ENCODE measurements at regions not wholly inside any gene's neighbourhood (a gene's known extent, or its start where the extent isn't known, plus 50 kb on each side); places are given as distances from the start of the nearest gene placed in this dataset.

GRCh38 chr2:18067588-18068384 is 189.3 kb downstream of the KCNS3 start:
- Histone ChIP-seq H3K36me3 (ENCODE audit: control insufficient read depth, insufficient read depth, low read length) (no peaks in the 10 kb centered on the region), H3K27me3 (ENCODE audit: control insufficient read depth, insufficient read depth, low read length) (no peaks in the 10 kb centered on the region), H3K4me3 (replicated peaks in 1 of 4; ENCODE audit: control extremely low read depth in 1 of 4, insufficient read depth in 1 of 4, low read depth in 3 of 4, low read length in 4 of 4) (no peak overlapping the region), H3K9me3 (ENCODE audit: control insufficient read depth, insufficient read depth, low read depth, low read length) (no peaks in the 10 kb centered on the region), H3K79me2 (ENCODE audit: control insufficient read depth, insufficient read depth, low read length) (no peaks in the 10 kb centered on the region), H3K27ac (ENCODE audit: insufficient read depth, low read length) (no peak overlapping the region), H4K20me1 (ENCODE audit: control insufficient read depth, extremely low read depth, insufficient read depth, low read length) (no peaks in the 10 kb centered on the region), H3K4me2 (ENCODE audit: extremely low read depth, insufficient read depth, low read length) (no peak overlapping the region), H2AFZ (ENCODE audit: low read length) (no peak overlapping the region), H3K9ac (ENCODE audit: insufficient read depth, low read length) (no peak overlapping the region), H3K4me1 (ENCODE audit: control insufficient read depth, extremely low read depth, insufficient read depth, low read length) (peaks cover 9% of the 10 kb centered on the region)
- TF ChIP-seq EZH2 (IDR thresholded peaks at IDR 0.05; ENCODE audit: low read length, missing control alignments): no peak
- no peak for TF ChIP-seq CTCF (conservative IDR thresholded peaks at IDR 0.05 in 1 of 2, IDR thresholded peaks at IDR 0.05 in 1 of 2; ENCODE audit: low read depth in 1 of 2, low read length in 2 of 2)
- no peak for DNase-seq (ENCODE audit: low read depth in 2 of 2)

GRCh38 chr2:18066894-18067293 is 188.4 kb downstream of the KCNS3 start:
- H3K4me3 ChIP-seq (replicated peaks in 1 of 4; ENCODE audit: control extremely low read depth in 1 of 4, insufficient read depth in 1 of 4, low read depth in 3 of 4, low read length in 4 of 4): no peak overlapping the region
- no peaks in the 10 kb centered on the region for H4K20me1 ChIP-seq (ENCODE audit: control insufficient read depth, extremely low read depth, insufficient read depth, low read length)
- H3K27ac ChIP-seq (ENCODE audit: insufficient read depth, low read length): no peak overlapping the region
- peaks cover 9% of the 10 kb centered on the region for H3K4me1 ChIP-seq (ENCODE audit: control insufficient read depth, extremely low read depth, insufficient read depth, low read length)
- no peak overlapping the region for H2AFZ ChIP-seq (ENCODE audit: low read length)
- TF ChIP-seq EZH2 (IDR thresholded peaks at IDR 0.05; ENCODE audit: low read length, missing control alignments) (no peak), CTCF (conservative IDR thresholded peaks at IDR 0.05 in 1 of 2, IDR thresholded peaks at IDR 0.05 in 1 of 2; ENCODE audit: low read depth in 1 of 2, low read length in 2 of 2) (no peak)
- no peaks in the 10 kb centered on the region for H3K36me3 ChIP-seq (ENCODE audit: control insufficient read depth, insufficient read depth, low read length)
- H3K79me2 ChIP-seq (ENCODE audit: control insufficient read depth, insufficient read depth, low read length): no peaks in the 10 kb centered on the region
- H3K9ac ChIP-seq (ENCODE audit: insufficient read depth, low read length): no peak overlapping the region
- no peaks in the 10 kb centered on the region for H3K9me3 ChIP-seq (ENCODE audit: control insufficient read depth, insufficient read depth, low read depth, low read length)
- no peak for DNase-seq (ENCODE audit: low read depth in 2 of 2)
- no peaks in the 10 kb centered on the region for H3K27me3 ChIP-seq (ENCODE audit: control insufficient read depth, insufficient read depth, low read length)
- no peak overlapping the region for H3K4me2 ChIP-seq (ENCODE audit: extremely low read depth, insufficient read depth, low read length)

GRCh38 chr2:18066066-18066465 is 187.6 kb downstream of the KCNS3 start:
- Histone ChIP-seq H3K4me3 (replicated peaks in 1 of 4; ENCODE audit: control extremely low read depth in 1 of 4, insufficient read depth in 1 of 4, low read depth in 3 of 4, low read length in 4 of 4) (no peak overlapping the region), H3K27ac (ENCODE audit: insufficient read depth, low read length) (peak overlapping the region; percentile 17), H3K4me2 (ENCODE audit: extremely low read depth, insufficient read depth, low read length) (peak overlapping the region; percentile 52), H3K9ac (ENCODE audit: insufficient read depth, low read length) (no peak overlapping the region), H3K79me2 (ENCODE audit: control insufficient read depth, insufficient read depth, low read length) (no peaks in the 10 kb centered on the region), H3K9me3 (ENCODE audit: control insufficient read depth, insufficient read depth, low read depth, low read length) (no peaks in the 10 kb centered on the region), H3K36me3 (ENCODE audit: control insufficient read depth, insufficient read depth, low read length) (no peaks in the 10 kb centered on the region), H3K4me1 (ENCODE audit: control insufficient read depth, extremely low read depth, insufficient read depth, low read length) (peaks cover 9% of the 10 kb centered on the region), H2AFZ (ENCODE audit: low read length) (no peak overlapping the region), H4K20me1 (ENCODE audit: control insufficient read depth, extremely low read depth, insufficient read depth, low read length) (no peaks in the 10 kb centered on the region), H3K27me3 (ENCODE audit: control insufficient read depth, insufficient read depth, low read length) (no peaks in the 10 kb centered on the region)
- DNase-seq (ENCODE audit: low read depth in 2 of 2): no peak
- TF ChIP-seq EZH2 (IDR thresholded peaks at IDR 0.05; ENCODE audit: low read length, missing control alignments) (no peak), CTCF (conservative IDR thresholded peaks at IDR 0.05 in 1 of 2, IDR thresholded peaks at IDR 0.05 in 1 of 2; ENCODE audit: low read depth in 1 of 2, low read length in 2 of 2) (no peak)

Measured in fibroblast of lung (primary cell).